ENCODE measurements at regions not wholly inside any gene's neighbourhood (a gene's known extent, or its start where the extent isn't known, plus 50 kb on each side); places are given as distances from the start of the nearest gene placed in this dataset.

GRCh38 chr9:74032421-74032820, 464.7 kb upstream of the RORB start:
- 32 to 40% (median 39%) methylated on average over 2 of the region's 2 CpGs for WGBS, 4 donors
- no peak for ATAC-seq
- no peaks in the 10 kb centered on the region for H3K36me3 ChIP-seq
- no peak for DNase-seq
- TF ChIP-seq, protein P1, sequence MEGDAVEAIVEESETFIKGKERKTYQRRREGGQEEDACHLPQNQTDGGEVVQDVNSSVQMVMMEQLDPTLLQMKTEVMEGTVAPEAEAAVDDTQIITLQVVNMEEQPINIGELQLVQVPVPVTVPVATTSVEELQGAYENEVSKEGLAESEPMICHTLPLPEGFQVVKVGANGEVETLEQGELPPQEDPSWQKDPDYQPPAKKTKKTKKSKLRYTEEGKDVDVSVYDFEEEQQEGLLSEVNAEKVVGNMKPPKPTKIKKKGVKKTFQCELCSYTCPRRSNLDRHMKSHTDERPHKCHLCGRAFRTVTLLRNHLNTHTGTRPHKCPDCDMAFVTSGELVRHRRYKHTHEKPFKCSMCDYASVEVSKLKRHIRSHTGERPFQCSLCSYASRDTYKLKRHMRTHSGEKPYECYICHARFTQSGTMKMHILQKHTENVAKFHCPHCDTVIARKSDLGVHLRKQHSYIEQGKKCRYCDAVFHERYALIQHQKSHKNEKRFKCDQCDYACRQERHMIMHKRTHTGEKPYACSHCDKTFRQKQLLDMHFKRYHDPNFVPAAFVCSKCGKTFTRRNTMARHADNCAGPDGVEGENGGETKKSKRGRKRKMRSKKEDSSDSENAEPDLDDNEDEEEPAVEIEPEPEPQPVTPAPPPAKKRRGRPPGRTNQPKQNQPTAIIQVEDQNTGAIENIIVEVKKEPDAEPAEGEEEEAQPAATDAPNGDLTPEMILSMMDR (IDR thresholded peaks at IDR 0.05): no peak
- TF ChIP-seq POLR2A (IDR thresholded peaks at IDR 0.05): no peak
- no peaks in the 10 kb centered on the region for H3K4me1 ChIP-seq
- intact Hi-C loops (cut with DNase I): no loop called here
- no peaks in the 10 kb centered on the region for H3K9me3 ChIP-seq
- no peaks in the 10 kb centered on the region for H3K27me3 ChIP-seq
- no peak overlapping the region for H3K4me3 ChIP-seq
- no peak overlapping the region for H3K27ac ChIP-seq

- intact Hi-C loops (cut with DNase I): no loop called here
- no peak for DNase-seq
- no peaks in the 10 kb centered on the region for H3K9me3 ChIP-seq
- H3K27ac ChIP-seq: no peak overlapping the region
- no peaks in the 10 kb centered on the region for H3K4me1 ChIP-seq
- 50 to 76% (median 66%) methylated on average over 2 of the region's 2 CpGs for WGBS, 4 donors
- TF ChIP-seq POLR2A (IDR thresholded peaks at IDR 0.05): no peak
- TF ChIP-seq, protein P1 (IDR thresholded peaks at IDR 0.05): no peak
- no peak overlapping the region for H3K4me3 ChIP-seq
- H3K27me3 ChIP-seq: no peaks in the 10 kb centered on the region
- no peaks in the 10 kb centered on the region for H3K36me3 ChIP-seq
- ATAC-seq: no peak
These were observed 461.3 kb upstream of the RORB start for GRCh38 chr9:74035786-74036185.

GRCh38 chr9:74036549-74037231, 460.4 kb upstream of the RORB start:
- Histone ChIP-seq H3K4me3 (no peak overlapping the region), H3K36me3 (no peaks in the 10 kb centered on the region), H3K4me1 (no peaks in the 10 kb centered on the region), H3K27me3 (no peaks in the 10 kb centered on the region), H3K27ac (no peak overlapping the region), H3K9me3 (no peaks in the 10 kb centered on the region)
- no peak for DNase-seq
- intact Hi-C loops (cut with DNase I): no loop called here
- TF ChIP-seq POLR2A (IDR thresholded peaks at IDR 0.05): no peak
- TF ChIP-seq, protein P1 (IDR thresholded peaks at IDR 0.05): no peak
- WGBS, 4 donors: 81 to 84% (median 82%) methylated on average over 5 of the region's 5 CpGs
- no peak for ATAC-seq

- WGBS, 4 donors: 75 to 88% (median 80%) methylated on average over 1 of the region's 1 CpG
- Histone ChIP-seq H3K4me3 (no peak overlapping the region), H3K4me1 (no peaks in the 10 kb centered on the region), H3K27me3 (no peaks in the 10 kb centered on the region), H3K36me3 (no peaks in the 10 kb centered on the region), H3K9me3 (no peaks in the 10 kb centered on the region), H3K27ac (no peak overlapping the region)
- intact Hi-C loops (cut with DNase I): no loop called here
- TF ChIP-seq, protein P1 (IDR thresholded peaks at IDR 0.05): no peak
- no peak for TF ChIP-seq POLR2A (IDR thresholded peaks at IDR 0.05)
- DNase-seq (no peak), ATAC-seq (no peak)
These were observed 459.9 kb upstream of the RORB start for GRCh38 chr9:74037274-74037673.

Data from heart left ventricle (tissue), 16 donors.